ENCODE measurements at regions not wholly inside any gene's neighbourhood (a gene's known extent, or its start where the extent isn't known, plus 50 kb on each side); places are given as distances from the start of the nearest gene placed in this dataset.

DNA sequence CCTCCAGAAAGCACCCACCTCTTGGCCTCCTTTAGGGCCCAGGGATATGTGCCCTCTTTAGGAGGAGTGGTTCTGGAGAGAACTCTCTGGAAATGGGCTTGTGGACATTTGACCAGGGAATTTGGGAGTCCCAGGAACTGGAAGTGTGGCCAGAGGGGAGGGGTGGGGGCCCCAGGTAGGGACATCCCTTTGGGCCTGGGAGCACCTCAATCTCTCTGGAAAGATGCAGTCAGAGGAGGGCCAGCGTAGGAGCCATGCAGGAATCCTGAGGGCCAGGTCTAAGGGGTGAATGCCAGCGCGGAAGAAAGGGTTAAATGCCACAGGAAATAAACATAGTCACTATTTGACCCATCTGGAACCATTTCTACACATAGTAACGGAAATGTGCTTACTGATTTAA lies 50.3 kb upstream of the ITGA11 start:
- no peaks in the 10 kb centered on the region for H3K4me1 Mint-ChIP-seq (ENCODE audit: low read depth)
- H3K27me3 Mint-ChIP-seq, result peaks cover 13% of the 10 kb centered on the region
- no peaks in the 10 kb centered on the region for H3K36me3 Mint-ChIP-seq (ENCODE audit: low read depth)
- H3K27ac Mint-ChIP-seq, result no peak overlapping the region
- H3K4me3 Mint-ChIP-seq, result no peak overlapping the region
- no peaks in the 10 kb centered on the region for H3K9me3 Mint-ChIP-seq
- intact Hi-C loops (cut with micrococcal nuclease), result no loop called here

DNA sequence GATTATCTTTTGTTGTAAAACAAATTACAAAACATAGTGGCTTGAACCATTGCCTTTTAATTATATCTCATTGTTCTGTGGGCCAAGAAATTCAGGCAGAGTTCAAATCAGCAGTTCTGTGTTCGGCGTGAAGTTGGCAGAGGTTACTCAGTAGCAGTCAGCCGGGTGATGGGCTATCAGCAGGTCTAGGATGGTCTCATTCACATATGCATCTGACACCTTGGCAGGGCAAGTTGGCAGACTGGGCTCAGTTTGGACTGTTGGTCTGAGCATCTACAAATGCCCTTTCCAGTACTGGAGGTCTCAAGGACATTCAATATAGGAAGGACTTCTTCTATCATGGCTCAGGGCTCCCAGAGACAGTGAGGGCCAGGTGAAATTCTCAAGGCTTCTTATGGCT lies 51.2 kb upstream of the ITGA11 start:
- H3K36me3 Mint-ChIP-seq (ENCODE audit: low read depth), result no peaks in the 10 kb centered on the region
- intact Hi-C loops (cut with micrococcal nuclease), result no loop called here

DNA sequence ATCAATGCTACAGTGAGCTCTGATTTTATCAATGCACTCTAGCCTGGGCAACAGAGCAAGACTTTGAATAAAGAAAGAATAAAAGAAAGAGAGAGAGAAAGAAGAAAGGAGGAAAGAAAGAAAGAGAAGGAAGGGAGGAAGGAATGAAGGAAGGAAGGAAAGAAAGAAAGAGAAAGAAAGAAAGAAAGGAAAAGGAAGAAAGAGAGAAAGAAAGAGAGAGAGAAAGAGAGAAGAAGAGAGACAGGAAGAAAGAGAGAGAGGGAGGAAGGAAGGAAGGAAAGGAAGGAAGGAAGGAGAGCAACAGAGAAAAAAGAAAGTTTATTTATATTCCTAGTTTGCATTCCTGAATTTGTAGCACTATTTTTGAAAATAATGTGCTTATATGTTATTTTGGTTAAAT lies 52.3 kb upstream of the ITGA11 start:
- intact Hi-C loops (cut with micrococcal nuclease), result no loop called here
- no peak overlapping the region for H3K4me3 Mint-ChIP-seq
- no peaks in the 10 kb centered on the region for H3K36me3 Mint-ChIP-seq (ENCODE audit: low read depth)
- no peak overlapping the region for H3K27ac Mint-ChIP-seq
- no peaks in the 10 kb centered on the region for H3K9me3 Mint-ChIP-seq
- peaks cover 16% of the 10 kb centered on the region for H3K27me3 Mint-ChIP-seq
- no peaks in the 10 kb centered on the region for H3K4me1 Mint-ChIP-seq (ENCODE audit: low read depth)

More for the DNA sequence above, 51.2 kb upstream of the ITGA11 start:
- H3K4me3 Mint-ChIP-seq, result no peak overlapping the region
- H3K27me3 Mint-ChIP-seq, result peaks cover 13% of the 10 kb centered on the region
- H3K9me3 Mint-ChIP-seq, result no peaks in the 10 kb centered on the region
- H3K27ac Mint-ChIP-seq, result no peak overlapping the region
- no peaks in the 10 kb centered on the region for H3K4me1 Mint-ChIP-seq (ENCODE audit: low read depth)

DNA sequence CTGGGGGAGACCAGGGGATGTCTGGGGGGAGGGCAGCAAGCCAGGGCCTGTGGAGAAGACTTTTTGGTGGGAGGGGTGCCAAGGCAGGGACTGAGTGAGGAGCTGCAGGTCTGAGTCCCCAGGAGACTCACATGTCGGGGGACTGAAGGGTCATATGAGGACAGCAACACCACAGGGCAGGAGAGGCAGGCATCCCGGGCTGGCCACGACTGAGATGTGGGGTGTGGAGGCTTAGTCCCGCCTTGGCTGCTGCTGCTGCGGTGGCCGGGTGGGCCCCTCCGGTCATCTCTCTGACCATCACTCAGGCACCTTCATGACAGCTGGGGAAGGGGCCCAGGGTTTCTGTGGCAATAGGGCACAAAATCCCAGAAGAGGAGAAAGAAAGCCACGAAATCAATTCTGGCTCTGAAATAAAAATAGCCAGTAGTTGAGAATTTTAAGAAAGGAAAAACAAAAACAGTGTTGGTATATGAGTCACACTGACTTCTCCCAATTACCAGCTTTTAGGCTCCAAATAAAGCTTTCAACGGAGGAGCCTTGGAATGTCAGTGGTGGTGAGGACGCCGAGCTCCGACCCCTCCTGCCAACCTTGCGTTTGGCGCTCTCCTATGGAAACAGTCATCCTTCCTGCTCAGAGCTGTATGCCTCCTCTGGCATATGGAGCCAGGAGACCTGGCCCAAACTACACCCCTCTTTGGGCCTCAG lies 52.9 kb upstream of the ITGA11 start:
- peaks cover 16% of the 10 kb centered on the region for H3K27me3 Mint-ChIP-seq

DNA sequence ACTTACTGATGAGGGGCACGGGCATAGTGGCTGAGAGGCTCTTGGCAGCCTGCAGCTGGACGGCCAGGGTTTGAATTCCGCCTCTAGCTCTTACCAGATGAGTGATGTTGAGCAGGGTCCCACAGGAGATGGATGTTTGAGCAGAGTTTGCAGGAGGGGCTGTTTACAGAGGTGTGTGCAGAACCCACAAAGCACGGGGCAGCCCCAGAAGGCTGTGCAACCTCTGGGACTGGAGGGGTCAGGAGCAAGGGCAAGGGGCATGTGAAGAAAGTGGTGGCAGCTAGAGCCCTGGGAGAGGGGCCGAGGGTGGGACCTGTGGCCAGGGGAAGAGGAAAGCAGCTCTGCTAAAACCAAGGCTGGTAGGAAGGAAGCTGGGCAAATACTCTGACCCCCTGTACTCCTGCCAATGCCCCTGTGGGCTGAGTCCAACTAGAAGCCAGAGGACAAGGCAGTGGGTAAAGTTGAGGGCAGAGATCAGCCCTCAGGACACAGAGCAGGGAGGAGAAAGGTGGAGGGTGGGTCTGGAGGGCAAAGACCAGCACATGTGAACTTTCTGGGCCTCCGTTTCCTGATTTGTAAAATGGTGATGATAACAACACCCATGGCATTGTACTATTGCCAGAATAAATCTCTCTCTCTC lies 53.9 kb upstream of the ITGA11 start:
- Mint-ChIP-seq H3K36me3 (ENCODE audit: low read depth) (no peaks in the 10 kb centered on the region), H3K27me3 (peaks cover 19% of the 10 kb centered on the region), H3K9me3 (no peaks in the 10 kb centered on the region), H3K27ac (no peak overlapping the region), H3K4me3 (no peak overlapping the region), H3K4me1 (ENCODE audit: low read depth) (no peaks in the 10 kb centered on the region)
- intact Hi-C loops (cut with micrococcal nuclease), result no loop called here

More for the DNA sequence above, 52.9 kb upstream of the ITGA11 start:
- Mint-ChIP-seq H3K4me3 (no peak overlapping the region), H3K36me3 (ENCODE audit: low read depth) (no peaks in the 10 kb centered on the region), H3K4me1 (ENCODE audit: low read depth) (no peaks in the 10 kb centered on the region), H3K9me3 (no peaks in the 10 kb centered on the region), H3K27ac (no peak overlapping the region)
- intact Hi-C loops (cut with micrococcal nuclease), result no loop called here

DNA sequence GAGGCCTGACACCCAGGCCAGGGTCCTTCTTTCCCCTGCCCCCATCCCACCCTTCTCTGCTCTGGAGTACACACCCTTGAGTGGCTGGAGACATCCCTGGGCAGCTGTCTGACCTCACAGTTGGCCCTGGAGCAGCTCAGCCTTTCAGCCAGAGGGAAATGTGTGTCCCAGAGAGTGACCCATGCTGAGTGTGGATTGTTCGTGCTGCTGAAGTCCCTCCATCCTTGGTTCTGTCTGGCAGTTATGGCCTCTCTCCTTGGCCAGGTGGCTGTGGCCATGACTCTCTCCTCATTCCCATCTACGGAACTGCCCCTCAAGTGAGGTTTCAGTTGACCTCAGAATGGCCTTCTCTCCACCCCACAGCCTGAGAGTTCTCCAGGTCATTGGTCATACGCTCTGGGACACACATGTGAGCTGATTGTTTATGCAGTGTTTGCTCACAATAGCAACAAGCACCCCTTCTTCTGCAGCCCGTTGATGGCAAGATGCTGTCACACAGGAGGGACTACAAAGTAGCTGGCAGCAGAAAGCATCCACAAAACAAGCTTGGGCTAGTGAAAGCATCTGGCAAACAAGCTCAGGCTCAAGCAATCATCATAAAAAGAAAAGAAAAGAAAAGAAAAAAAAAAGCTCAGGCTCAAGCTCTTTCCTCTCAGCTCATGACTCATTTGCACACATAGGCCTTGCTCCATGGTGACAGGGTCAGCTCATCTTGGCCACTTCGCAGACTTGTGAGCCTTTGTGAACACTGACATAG lies 55.3 kb upstream of the ITGA11 start:
- H3K27me3 Mint-ChIP-seq, result peaks cover 21% of the 10 kb centered on the region
- no peaks in the 10 kb centered on the region for H3K9me3 Mint-ChIP-seq
- H3K4me1 Mint-ChIP-seq (ENCODE audit: low read depth), result no peaks in the 10 kb centered on the region
- H3K4me3 Mint-ChIP-seq, result no peak overlapping the region
- no peaks in the 10 kb centered on the region for H3K36me3 Mint-ChIP-seq (ENCODE audit: low read depth)
- intact Hi-C loops (cut with micrococcal nuclease), result no loop called here
- no peak overlapping the region for H3K27ac Mint-ChIP-seq

DNA sequence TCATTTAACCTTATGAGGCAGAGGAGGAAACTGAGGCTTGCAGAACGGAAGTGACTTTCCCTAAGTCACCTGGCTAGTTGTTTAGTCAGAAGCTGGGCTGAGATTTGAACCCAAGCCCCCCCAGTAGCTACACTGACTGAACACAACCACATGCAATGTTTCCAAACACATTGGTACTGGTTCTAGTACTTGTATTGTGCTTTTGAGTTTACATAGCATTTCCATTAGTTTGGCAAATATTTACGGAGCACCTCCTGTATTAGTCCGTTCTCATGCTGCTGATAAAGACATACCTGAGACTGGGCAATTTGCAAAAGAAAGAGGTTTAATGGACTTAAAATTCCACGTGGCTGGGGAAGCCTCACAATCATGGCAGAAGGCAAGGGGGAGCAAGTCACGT lies 56.3 kb upstream of the ITGA11 start:
- H3K9me3 Mint-ChIP-seq, result no peaks in the 10 kb centered on the region
- no peaks in the 10 kb centered on the region for H3K4me1 Mint-ChIP-seq (ENCODE audit: low read depth)
- no peaks in the 10 kb centered on the region for H3K36me3 Mint-ChIP-seq (ENCODE audit: low read depth)
- no peak overlapping the region for H3K27ac Mint-ChIP-seq
- intact Hi-C loops (cut with micrococcal nuclease), result no loop called here
- H3K27me3 Mint-ChIP-seq, result peaks cover 21% of the 10 kb centered on the region
- H3K4me3 Mint-ChIP-seq, result no peak overlapping the region

DNA sequence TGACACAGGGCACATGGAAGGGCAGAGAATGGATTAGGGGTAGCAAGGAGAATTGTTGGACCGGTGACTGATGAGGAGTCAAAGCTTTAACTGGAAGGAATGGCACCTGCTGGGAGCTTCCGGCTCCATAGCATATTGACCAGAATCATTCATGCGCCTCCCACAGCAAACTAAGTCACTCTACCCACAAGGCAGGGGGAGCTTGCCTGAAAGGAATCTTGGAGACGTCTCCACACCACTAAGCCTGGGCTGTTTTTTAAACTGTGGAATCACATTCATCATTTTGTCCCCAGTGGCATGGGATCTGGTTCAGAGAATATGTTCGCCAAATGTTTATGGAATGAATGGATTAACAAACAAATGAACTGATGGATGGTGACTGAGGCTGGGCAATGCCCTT lies 57.0 kb upstream of the ITGA11 start:
- Mint-ChIP-seq H3K4me3 (no peak overlapping the region), H3K4me1 (ENCODE audit: low read depth) (no peaks in the 10 kb centered on the region), H3K27me3 (peaks cover 21% of the 10 kb centered on the region), H3K36me3 (ENCODE audit: low read depth) (no peaks in the 10 kb centered on the region), H3K9me3 (no peaks in the 10 kb centered on the region), H3K27ac (no peak overlapping the region)
- intact Hi-C loops (cut with micrococcal nuclease), result no loop called here

DNA sequence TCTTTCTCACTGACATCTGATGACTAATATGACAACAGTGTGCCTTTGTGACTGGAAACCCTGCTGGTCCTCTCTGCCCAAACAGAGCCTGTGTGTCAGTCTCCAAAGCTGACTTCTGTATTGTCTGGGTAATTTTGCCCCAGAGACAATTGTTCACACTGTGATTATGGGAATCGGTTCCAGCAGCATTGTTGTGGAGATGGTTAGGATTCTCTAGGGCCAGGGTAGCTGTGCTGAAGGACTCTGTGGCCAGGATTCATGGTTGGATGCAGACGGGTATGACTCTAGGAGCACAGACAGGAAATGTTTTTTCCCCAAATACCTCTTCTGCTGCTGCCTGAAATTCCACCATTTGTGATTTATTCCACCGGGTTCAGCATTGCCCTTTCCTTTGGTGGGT lies 57.5 kb upstream of the ITGA11 start:
- Mint-ChIP-seq H3K4me3 (no peak overlapping the region), H3K9me3 (no peaks in the 10 kb centered on the region), H3K27me3 (peaks cover 18% of the 10 kb centered on the region), H3K4me1 (ENCODE audit: low read depth) (no peaks in the 10 kb centered on the region), H3K36me3 (ENCODE audit: low read depth) (no peaks in the 10 kb centered on the region), H3K27ac (no peak overlapping the region)
- intact Hi-C loops (cut with micrococcal nuclease), result no loop called here

DNA sequence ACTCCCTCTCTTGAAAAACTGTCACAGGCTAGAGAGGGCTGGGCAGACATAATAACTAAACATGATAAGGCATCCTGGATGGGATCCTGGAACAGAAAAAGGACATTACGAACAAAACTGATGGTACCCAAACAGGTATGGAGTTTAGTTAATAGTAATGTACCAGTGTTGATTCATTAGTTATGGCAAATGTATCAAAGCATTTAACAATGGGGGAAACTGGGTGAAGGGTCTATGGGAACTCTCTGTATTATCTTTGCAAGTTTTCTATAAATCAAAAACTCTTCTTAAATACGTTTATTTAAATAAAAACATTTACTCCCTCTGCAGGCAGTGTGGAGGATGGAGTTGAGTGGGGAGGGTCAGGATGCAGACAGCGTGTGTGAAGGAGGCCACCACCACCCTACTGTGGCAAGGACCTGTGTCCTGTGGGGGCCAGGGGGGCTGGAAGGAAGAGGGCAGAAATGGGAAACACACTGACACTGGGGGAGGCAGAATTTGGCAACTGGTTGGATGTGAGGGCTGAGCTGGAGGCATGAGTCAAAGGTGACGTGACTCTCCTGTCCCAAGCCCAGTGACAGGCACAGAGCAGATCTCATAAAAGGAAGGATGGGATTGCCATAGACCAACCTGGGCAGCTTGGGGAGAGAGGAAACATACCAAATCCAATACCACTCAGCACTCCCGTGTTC lies 59.6 kb upstream of the ITGA11 start:
- Mint-ChIP-seq H3K4me3 (no peak overlapping the region), H3K4me1 (ENCODE audit: low read depth) (no peaks in the 10 kb centered on the region), H3K27me3 (peaks cover 18% of the 10 kb centered on the region), H3K9me3 (no peaks in the 10 kb centered on the region), H3K27ac (no peak overlapping the region), H3K36me3 (ENCODE audit: low read depth) (no peaks in the 10 kb centered on the region)
- intact Hi-C loops (cut with micrococcal nuclease), result no loop called here

DNA sequence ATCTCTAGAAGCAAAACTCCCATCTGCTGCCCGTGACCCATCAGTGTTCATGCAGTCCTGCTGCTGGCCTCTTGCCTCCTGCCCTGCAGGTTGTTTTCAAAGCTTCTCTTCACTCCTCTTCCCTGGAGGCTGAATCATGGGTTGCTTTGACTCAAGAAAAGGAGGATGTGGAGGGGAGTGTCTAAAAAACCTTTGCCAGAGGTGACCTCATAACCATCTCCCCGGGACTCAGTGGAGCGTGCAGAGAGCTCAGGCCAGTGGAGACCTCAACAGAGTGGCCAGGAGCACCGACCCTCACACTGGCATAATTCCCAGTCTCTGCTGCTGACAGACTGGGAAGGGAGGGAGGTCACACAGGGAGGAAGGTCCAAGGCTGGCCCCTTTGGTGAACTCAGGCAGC lies 60.9 kb upstream of the ITGA11 start:
- H3K4me3 Mint-ChIP-seq, result no peak overlapping the region
- intact Hi-C loops (cut with micrococcal nuclease), result no loop called here
- H3K27me3 Mint-ChIP-seq, result peaks cover 18% of the 10 kb centered on the region
- H3K4me1 Mint-ChIP-seq (ENCODE audit: low read depth), result no peaks in the 10 kb centered on the region
- H3K36me3 Mint-ChIP-seq (ENCODE audit: low read depth), result no peaks in the 10 kb centered on the region
- no peak overlapping the region for H3K27ac Mint-ChIP-seq
- H3K9me3 Mint-ChIP-seq, result no peaks in the 10 kb centered on the region

DNA sequence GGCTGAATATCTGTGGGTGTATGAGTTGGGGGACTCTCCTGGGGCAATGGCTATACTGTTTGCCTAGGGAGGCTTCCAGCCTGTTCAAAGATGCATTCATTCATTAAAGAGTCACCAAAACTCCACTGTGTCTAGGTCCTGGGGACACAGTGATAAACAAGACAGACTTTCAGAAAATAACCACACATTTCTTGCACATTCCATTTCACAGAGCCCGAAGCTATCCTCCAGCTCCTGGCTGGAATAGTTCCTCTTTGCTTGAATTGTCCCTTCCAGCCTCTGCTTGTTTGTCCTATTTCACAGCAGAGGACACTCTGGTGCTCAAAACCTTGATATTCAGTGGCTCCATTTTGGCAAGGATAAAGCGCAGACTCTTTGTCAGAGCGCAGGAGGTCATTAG lies 61.7 kb upstream of the ITGA11 start:
- Mint-ChIP-seq H3K27me3 (peaks cover 16% of the 10 kb centered on the region), H3K36me3 (ENCODE audit: low read depth) (no peaks in the 10 kb centered on the region), H3K4me3 (no peak overlapping the region), H3K4me1 (ENCODE audit: low read depth) (no peaks in the 10 kb centered on the region), H3K27ac (no peak overlapping the region), H3K9me3 (no peaks in the 10 kb centered on the region)
- intact Hi-C loops (cut with micrococcal nuclease), result no loop called here

DNA sequence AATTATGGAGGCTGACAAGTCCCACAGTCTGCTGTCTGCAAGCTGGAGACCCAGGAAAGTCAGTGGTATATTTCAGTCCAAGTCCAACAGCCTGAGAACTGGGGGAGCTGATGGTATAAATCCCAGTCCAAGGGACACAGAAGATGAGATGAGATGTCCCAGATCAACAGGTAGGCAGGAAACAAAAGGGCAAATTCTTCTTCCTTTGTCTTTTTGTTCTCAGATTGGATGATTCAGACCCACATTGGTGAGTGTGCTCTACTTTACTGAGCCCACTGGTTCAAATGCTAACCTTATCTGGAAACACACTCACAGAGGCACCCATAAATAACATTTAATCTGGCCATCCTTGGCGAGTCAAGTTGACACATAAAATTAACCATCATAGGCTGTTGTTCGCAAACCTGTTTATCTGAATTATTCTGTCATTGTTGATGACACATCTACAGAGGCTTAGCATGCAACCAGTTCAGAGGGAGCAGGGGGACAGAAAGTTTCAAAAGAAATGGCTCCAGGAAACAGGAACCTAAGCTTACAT lies 62.7 kb upstream of the ITGA11 start:
- Mint-ChIP-seq H3K4me3 (no peak overlapping the region), H3K36me3 (ENCODE audit: low read depth) (no peaks in the 10 kb centered on the region), H3K27me3 (peaks cover 15% of the 10 kb centered on the region), H3K4me1 (ENCODE audit: low read depth) (no peaks in the 10 kb centered on the region), H3K9me3 (no peaks in the 10 kb centered on the region), H3K27ac (no peak overlapping the region)
- intact Hi-C loops (cut with micrococcal nuclease), result no loop called here

Measured in dendritic cell treated with granulocyte-macrophage colony-stimulating factor and Interleukin-4, amounts not matched to agents 40 ng/mL and 50 ng/mL, for 4 days (primary cell).